KMS-11 (cell line): ENCODE measurements at regions not wholly inside any gene's neighbourhood (a gene's known extent, or its start where the extent isn't known, plus 50 kb on each side); places are given as distances from the start of the nearest gene placed in this dataset.

Experiments used
- H2AFZ ChIP-seq: fragments of 200-600 bp; sonication (generic); 2 replicates; pipeline ENCODE4 v1.6.1; 2016; ENCODE audit warnings: antibody characterized with exemption, mixed run types, low read depth
- H3K27ac ChIP-seq: fragments of 200-600 bp; sonication (generic); 2 replicates; pipeline ENCODE4 v1.6.1; 2016; ENCODE audit warnings: mild to moderate bottlenecking, mixed run types
- H3K27me3 ChIP-seq: fragments of 200-600 bp; sonication (generic); 2 replicates; pipeline ENCODE4 v1.6.1; 2017; ENCODE audit warnings: mild to moderate bottlenecking, low read depth, mixed run types, moderate library complexity; ENCODE audit not compliant: insufficient read depth
- H3K36me3 ChIP-seq: fragments of 200-600 bp; sonication (generic); 2 replicates; pipeline ENCODE4 v1.6.1; 2017; ENCODE audit warnings: mild to moderate bottlenecking, mixed run types; ENCODE audit not compliant: insufficient read depth
- H3K4me1 ChIP-seq: fragments of 200-600 bp; sonication (generic); 2 replicates; pipeline ENCODE4 v1.6.1; 2016; ENCODE audit warnings: mild to moderate bottlenecking, low read depth, mixed run types; ENCODE audit not compliant: poor library complexity, severe bottlenecking
- H3K4me2 ChIP-seq: fragments of 200-600 bp; sonication (generic); 2 replicates; pipeline ENCODE4 v1.7.0; 2016; ENCODE audit warnings: mild to moderate bottlenecking, mixed run types
- H3K4me3 ChIP-seq: fragments of 200-600 bp; sonication (generic); IDR thresholded peaks from 2 replicates; pipeline ENCODE4 v1.6.1; 2017; ENCODE audit warnings: low read depth, low read length, mixed read lengths; ENCODE audit not compliant: insufficient read depth
- H3K79me2 ChIP-seq: fragments of 200-600 bp; sonication (generic); 2 replicates; pipeline ENCODE4 v1.6.1; 2016; ENCODE audit warnings: low read depth, mixed run types; ENCODE audit not compliant: insufficient read depth
- H3K9ac ChIP-seq: fragments of 200-600 bp; sonication (generic); 2 replicates; pipeline ENCODE4 v1.6.1; 2016; ENCODE audit warnings: mild to moderate bottlenecking, mixed run types
- H4K20me1 ChIP-seq: fragments of 200-600 bp; sonication (generic); 2 replicates; pipeline ENCODE4 v1.6.1; 2016; ENCODE audit warnings: mild to moderate bottlenecking, mixed run types; ENCODE audit not compliant: insufficient read depth
- TF ChIP-seq, protein P1 (sequence below): fragments of 200-600 bp; sonication (generic); conservative IDR thresholded peaks from 2 replicates; pipeline ENCODE4 v1.6.1; 2017; ENCODE audit warnings: low read depth, mild to moderate bottlenecking, antibody characterized with exemption, low read length, moderate library complexity, mixed read lengths

DNA sequence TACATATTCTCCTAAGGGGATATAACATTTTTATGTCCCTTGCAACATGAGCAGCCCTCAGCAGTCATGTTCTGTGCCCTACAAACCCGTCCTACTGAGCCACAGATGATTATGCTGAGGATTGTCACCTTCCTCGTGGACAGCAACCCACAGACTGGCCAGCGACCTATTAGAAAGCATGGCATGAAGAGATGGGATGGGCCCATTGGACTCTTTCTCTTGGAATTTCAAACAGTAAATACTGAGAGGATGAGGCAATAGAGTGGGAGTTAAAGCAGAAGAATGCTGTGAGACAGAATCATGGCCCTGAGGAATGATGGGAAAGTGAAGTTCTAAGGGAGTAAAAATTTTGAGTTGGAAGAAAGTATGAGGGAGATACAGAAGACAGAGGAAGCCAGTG is 149.9 kb upstream of the BTG1 start:
- TF ChIP-seq, protein P1, sequence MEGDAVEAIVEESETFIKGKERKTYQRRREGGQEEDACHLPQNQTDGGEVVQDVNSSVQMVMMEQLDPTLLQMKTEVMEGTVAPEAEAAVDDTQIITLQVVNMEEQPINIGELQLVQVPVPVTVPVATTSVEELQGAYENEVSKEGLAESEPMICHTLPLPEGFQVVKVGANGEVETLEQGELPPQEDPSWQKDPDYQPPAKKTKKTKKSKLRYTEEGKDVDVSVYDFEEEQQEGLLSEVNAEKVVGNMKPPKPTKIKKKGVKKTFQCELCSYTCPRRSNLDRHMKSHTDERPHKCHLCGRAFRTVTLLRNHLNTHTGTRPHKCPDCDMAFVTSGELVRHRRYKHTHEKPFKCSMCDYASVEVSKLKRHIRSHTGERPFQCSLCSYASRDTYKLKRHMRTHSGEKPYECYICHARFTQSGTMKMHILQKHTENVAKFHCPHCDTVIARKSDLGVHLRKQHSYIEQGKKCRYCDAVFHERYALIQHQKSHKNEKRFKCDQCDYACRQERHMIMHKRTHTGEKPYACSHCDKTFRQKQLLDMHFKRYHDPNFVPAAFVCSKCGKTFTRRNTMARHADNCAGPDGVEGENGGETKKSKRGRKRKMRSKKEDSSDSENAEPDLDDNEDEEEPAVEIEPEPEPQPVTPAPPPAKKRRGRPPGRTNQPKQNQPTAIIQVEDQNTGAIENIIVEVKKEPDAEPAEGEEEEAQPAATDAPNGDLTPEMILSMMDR: no peak
- Histone ChIP-seq H3K4me2 (no peak overlapping the region), H3K79me2 (no peaks in the 10 kb centered on the region), H3K27me3 (no peaks in the 10 kb centered on the region), H3K4me3 (no peak overlapping the region), H3K9ac (no peak overlapping the region), H2AFZ (no peak overlapping the region), H4K20me1 (no peaks in the 10 kb centered on the region), H3K27ac (no peak overlapping the region), H3K36me3 (no peaks in the 10 kb centered on the region), H3K4me1 (no peaks in the 10 kb centered on the region)

DNA sequence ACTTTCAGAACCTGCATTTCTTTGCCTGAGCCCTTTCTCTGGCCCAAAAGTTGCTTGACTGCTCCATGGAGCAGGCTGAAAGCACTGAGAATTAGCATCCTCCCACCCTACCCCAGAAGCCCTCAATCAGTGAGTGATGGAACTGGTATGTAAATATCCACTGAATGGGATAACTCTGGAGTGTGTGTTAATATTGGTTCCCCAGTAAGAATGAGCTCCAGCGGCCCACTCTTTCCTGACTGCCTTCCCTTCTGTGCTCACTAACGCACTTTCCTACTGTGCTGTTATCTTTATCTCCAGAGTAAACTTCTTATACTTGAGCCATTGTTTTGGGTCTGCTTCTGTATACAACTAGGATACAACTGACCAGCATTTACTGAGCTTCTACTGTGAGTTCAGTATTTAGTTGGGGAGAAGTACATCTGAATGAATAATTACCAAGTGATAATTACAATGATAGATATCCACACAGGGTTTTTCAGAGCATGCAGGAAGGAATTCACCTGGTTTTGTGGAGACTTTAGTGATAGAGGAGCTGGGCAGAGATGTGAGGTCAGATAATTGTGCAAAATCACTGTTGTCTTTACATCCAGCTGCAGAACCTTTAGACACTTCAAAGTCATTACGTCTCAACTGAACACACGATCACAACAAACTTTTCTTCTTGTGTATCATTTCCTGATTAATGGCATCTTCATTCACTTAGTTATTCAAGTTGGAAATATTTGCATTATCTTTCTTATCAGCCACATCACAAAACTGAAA is 149.2 kb upstream of the BTG1 start:
- TF ChIP-seq, protein P1: no peak
- H3K4me3 ChIP-seq: no peak overlapping the region
- H3K4me1 ChIP-seq: no peaks in the 10 kb centered on the region
- H3K27me3 ChIP-seq: no peaks in the 10 kb centered on the region
- no peak overlapping the region for H3K4me2 ChIP-seq
- no peaks in the 10 kb centered on the region for H3K79me2 ChIP-seq
- no peak overlapping the region for H2AFZ ChIP-seq
- H3K9ac ChIP-seq: no peak overlapping the region
- no peaks in the 10 kb centered on the region for H4K20me1 ChIP-seq
- H3K36me3 ChIP-seq: no peaks in the 10 kb centered on the region
- no peak overlapping the region for H3K27ac ChIP-seq

DNA sequence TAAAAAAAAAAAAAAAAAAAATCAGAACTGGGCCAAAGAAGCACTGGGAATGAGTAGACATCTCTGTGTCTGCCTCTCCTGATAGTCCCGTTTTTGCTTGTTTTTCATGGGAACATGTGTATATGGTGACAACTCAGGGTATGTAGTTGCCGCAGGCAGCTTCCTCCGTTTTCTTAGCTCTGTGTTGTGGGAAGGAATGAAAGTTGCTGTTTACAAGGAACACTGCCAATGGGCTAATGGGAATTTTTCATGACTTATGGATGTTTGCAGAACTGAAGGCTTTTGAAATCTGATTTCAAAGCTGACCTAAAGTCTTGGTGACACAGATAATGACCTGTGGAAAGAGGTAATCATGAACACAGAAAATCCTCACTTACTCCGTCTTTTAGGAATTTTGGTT is 146.4 kb upstream of the BTG1 start:
- Histone ChIP-seq H3K4me3 (no peak overlapping the region), H3K36me3 (no peaks in the 10 kb centered on the region), H3K27ac (no peak overlapping the region), H3K4me2 (no peak overlapping the region), H2AFZ (no peak overlapping the region), H3K27me3 (no peaks in the 10 kb centered on the region), H3K79me2 (no peaks in the 10 kb centered on the region), H4K20me1 (no peaks in the 10 kb centered on the region), H3K4me1 (no peaks in the 10 kb centered on the region), H3K9ac (no peak overlapping the region)
- TF ChIP-seq, protein P1: no peak

DNA sequence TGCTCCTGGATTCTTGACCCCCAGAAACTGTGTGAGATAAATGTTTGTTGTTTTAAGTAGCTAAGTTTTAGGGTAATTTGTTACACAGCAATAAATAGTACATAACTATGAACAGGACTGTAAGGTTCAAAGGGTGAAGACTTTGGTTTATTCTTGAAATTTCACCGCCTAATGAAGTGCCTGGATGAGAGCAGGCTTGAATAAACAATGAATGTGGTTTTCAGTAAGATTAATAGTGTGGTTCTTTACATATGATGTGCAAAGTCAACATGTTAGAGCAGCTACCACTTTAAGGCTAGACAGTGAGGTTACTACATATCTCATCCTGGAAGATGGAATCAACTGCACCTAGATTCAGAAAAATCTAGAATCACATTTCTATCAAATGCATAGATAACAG is 145.2 kb upstream of the BTG1 start:
- Histone ChIP-seq H3K4me1 (no peaks in the 10 kb centered on the region), H3K9ac (no peak overlapping the region), H4K20me1 (no peaks in the 10 kb centered on the region), H2AFZ (no peak overlapping the region), H3K4me2 (no peak overlapping the region), H3K4me3 (no peak overlapping the region), H3K27ac (no peak overlapping the region), H3K36me3 (no peaks in the 10 kb centered on the region), H3K79me2 (no peaks in the 10 kb centered on the region), H3K27me3 (no peaks in the 10 kb centered on the region)
- TF ChIP-seq, protein P1: no peak
